Stimulated activated CD4-positive, alpha-beta T cell treated with anti-CD3 and anti-CD28 coated beads, Interleukin-12 subunit alpha, Interleukin-12 subunit beta, amount 100 ng/mL, for 48 hours (primary cell): ENCODE measurements at regions not wholly inside any gene's neighbourhood (a gene's known extent, or its start where the extent isn't known, plus 50 kb on each side); places are given as distances from the start of the nearest gene placed in this dataset.

Source experiments
- DNase-seq, 3 donors: peaks; one replicate each; pipeline ENCODE4 v3.0.0-alpha.2; 2020; ENCODE audit warnings: low read depth in 2 of 3, low spot score in 1 of 3

DNA sequence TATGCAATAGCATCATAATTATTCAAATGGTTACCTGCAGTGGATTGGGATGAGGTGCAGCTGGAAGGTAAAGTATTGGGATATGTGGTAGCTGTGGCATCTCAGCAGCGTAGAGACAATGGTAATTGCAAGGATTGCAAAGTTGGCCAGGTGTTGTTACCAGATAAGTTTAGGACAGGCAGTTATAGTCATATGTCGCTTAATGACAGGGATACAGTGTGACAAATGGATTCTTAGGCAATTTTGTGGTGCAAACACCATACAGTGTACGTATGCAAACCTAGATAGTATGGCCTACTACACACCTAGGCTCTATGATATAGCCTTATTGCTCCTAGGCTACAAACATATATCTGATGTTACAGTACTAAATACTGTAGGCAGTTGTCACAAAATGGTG, 163.5 kb upstream of the LYZL2 start:
- no peak for DNase-seq

GRCh38 chr10:30792025-30792424, 162.5 kb upstream of the LYZL2 start:
- DNase-seq: no peak

GRCh38 chr10:30791197-30791611, 161.7 kb upstream of the LYZL2 start:
- no peak for DNase-seq

DNA sequence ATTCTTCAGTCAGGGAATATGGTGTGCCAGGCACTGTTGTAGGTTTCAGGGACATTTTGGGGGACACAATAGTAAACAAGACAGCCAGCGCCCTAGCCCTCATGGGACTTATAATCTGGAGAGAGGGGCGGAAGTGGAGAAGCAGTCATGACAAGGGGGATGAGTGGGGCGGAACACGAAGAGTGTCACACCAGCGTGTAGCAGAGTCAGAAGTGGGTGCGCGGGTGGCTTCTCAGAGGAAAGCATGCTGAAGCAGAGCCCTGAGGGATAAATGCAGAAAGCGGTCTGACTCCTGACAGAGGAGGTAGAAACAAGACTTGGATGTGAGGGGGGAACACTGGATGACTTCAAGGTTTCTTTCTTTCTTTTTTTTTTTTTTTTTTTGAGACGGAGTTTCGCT, 160.3 kb upstream of the LYZL2 start:
- no peak for DNase-seq

DNA sequence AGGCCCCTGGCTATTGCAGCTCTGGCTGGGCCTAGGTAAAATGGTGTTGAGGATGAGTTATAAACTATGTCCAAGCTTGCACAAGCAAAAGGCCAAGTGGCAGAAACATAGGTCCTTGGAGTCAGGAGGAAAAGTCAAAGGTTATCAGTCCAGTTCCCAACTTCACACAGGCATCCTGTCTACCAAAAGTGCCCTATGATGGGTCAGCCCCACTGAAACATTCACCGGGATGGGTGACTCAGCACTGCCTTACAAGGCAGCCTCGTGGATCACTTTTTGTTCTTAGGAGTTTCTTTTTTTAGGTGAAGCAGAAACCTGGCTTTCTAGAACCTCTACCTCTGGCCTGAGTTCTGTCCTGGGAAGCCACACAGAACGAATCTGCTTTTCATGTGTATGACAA, 158.8 kb upstream of the LYZL2 start:
- no peak for DNase-seq

GRCh38 chr10:30786906-30787305, 157.4 kb upstream of the LYZL2 start:
- DNase-seq: no peak

DNA sequence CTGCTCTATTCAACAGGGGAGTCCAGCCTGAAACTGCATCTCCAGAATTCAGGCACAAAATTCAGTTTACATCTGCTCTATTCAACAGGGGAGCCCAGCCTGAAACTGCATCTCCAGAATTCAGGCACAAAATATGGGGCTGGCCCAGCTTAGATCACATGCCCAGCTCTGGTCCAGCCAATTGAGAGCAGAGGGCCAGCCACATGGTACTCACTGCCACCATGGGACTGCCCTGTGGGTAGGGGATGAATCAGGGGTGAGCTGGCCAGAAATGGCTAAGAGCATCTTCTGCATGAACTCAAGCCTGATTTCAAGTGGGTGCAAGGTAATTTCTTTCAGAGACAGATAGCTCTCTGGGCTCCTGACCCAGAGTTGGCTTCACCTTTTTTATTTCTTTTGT, 156.6 kb upstream of the LYZL2 start:
- DNase-seq: no peak

DNA sequence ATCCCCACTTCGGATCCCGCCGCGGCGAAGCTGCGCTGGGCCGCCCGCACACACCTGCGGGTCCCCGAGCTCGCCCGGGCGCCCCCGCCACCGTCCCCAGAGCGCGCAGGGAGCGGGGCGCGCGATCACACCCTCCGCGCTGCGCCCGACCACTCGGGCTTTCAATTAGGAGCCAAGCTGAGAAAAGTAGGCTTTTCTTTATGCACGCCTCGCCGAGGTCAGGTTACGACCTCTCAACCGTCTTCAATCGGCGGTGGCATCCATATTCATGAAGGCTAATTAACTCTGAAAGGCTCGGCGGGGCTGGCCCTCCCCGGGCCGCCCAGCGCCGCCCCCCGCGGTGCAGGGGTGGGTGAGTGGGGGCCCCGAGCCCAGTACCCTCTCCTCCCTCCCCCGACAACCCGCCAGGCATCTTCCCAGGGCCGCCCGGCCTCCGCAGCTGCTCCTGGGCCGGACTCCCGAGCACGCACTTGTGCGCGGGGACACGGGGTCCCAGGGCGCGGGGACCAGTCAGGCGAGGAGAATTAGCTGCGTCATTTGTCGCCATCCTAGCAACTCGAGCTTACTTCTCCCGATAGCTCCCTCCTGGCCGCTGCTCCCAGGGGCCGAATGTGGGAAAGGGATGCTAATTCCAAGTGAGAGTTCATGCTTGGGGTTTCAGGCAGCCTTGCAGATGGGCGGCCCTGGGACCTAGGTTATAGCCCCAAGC, 155.5 kb upstream of the LYZL2 start:
- DNase-seq: no peak

DNA sequence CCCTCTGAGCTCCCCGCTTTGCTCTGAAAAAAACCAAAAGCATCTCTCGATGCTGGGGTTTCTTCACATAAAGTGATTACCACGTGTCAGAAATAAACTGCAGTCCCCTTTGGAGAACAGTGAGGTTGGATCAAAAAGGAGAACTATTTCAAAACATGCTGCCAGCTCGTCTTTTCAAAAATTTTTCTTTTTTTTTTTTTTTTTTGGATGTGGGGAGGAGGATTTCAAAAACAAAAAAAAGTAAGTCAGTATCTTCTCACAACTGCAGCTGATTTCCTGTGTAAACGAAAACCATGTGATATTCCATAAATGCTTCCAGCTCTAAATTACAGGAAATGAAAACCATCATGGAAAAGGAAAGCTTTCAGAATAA, 155.0 kb upstream of the LYZL2 start:
- DNase-seq: no peak

DNA sequence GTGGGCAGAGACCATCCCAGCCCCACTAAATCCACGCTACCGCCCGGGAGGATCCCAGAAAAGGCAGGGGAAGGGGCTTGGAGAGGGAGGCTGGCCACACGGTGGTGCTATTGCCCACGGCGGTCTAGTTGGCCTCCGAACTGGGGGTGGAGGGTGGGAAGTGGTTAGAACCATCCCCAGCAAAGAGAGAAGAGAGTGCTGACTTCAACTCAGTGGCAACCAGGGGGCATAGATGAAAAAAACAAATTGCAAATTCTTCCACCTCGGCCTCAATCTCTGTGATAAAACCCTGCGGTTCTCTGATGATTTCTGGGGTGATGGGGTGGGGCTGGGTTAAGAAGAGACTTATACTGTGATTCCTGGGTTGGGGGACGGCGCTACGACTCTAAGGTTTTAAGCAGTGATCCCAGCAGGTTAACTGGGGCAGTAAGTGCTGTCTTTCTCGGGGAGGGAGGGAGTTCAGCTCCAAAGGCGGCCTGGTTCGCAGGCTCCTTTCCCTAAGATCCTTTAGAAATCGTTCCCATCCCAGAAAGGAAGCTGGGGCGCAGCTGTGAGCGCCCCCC, 154.5 kb upstream of the LYZL2 start:
- peak; percentile 66 to 78 (median 77) for DNase-seq

- DNase-seq: no peak
Observed at GRCh38 chr10:30782537-30783461, 153.2 kb upstream of the LYZL2 start.

DNA sequence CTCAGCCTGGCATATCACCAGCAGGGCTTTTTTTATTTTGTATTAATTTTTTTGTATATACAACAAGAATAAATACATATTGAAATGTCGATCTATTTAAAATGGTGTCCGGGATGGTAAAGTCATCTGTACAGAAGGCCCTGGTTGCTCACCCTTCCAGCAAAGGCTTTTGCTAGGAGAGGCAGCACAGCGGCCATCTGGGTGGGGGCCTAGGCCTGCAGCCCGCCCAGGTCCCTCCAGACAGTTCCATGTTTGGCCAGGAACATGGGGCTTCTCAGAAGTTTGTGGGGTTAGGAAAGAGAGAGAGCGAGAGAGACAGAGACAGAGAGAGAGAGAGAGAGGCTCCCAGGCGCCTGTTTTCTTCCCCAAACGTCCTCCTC, 152.6 kb upstream of the LYZL2 start:
- no peak for DNase-seq

DNA sequence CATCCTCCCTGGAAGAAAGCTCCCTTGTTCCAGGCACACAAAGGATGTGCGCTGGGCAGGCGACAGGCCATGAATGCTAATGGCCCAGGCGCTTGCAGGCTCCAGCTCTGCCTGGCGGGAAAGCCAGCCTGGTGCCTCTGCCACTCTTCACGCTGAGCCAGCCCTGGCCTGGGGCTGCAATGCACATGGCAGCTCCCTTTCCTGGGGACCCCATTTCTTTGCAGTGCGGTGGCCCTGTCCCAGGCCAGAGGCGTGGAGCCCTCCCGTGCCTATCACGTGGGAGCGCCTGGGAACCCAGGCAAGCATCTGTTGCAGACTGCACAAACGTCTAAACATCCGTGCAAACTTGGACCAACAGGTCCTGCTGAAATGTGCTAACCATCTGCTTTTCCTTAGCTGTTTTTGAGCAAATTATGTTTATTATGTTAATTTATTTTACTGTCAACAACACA, 152.1 kb upstream of the LYZL2 start:
- DNase-seq: no peak

DNA sequence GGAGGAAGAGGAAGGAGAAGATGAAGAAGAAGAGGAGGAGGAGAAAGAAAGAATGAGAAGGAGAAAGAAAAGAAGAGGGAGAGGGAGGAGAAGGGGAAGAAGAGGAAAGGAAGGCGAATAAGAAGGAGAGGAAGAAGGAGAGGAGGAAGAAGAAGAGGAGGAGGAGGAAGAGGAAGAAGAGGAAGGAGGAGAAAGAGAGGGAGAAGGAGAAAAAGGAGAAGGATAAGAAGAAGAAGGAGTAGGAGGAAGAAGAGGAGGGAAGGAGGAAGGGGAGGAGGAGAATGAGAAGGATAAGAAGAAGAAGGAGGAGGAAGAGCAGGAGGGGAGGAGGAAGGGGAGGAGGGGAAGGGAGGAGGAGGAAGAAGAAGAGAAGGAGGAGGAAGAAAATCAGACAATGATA, 149.2 kb upstream of the LYZL2 start:
- DNase-seq: no peak

GRCh38 chr10:30775779-30776591, 146.4 kb upstream of the LYZL2 start:
- DNase-seq: no peak

- DNase-seq: no peak
Observed at GRCh38 chr10:30774261-30774660, 144.7 kb upstream of the LYZL2 start.

DNA sequence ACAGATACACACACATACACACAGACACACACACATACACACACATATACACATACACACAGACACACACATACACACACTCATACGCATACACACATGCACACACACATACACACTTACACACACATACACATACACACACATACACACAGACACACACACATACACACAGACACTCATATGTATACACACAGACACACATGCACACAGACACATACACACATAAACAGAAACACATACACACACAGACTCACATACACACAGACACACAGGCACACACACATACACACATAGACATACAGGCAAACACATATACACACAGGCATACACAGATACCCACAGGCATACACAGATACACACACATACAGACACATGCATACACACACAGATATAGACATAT, 143.9 kb upstream of the LYZL2 start:
- DNase-seq: no peak

DNA sequence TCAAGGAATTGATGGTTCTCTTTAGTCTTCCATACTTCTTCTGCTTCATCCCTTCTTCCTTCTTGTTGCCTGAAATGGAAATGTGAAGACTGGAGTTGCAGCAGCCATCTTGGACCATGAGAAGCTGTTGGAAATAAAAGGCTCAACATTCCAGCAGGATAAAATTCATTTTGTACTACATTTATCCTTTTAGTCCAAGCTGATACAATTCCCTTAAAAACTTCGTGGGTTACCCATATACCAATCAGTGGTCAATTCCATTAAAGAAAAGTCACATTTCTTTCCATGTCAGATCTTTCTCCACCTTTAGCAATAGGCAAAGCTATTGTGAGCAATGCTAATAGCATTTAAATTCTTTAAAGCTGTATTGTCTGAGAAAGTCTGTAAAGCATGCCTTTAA, 141.3 kb upstream of the LYZL2 start:
- DNase-seq: no peak

GRCh38 chr10:30770229-30770628, 140.7 kb upstream of the LYZL2 start:
- DNase-seq: no peak

DNA sequence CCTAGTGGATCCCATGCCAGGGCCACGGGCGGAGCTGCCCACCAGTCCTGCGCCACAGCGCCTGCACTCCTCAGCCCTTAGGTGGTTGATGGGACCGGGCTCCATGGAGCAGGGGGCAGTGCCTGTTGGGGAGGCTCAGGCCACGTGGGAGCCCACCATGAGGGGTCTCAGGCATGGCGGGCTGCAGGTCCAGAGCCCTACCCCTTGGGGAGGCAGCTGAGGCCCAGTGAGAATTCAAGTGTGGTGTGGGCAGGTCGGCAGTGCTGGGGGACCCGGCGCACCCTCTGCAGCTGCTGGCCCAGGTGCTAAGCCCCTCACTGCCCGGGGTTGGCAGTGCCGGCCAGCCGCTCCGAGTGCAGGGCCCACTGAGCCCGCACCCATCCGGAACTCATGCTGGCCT, 139.8 kb upstream of the LYZL2 start:
- no peak for DNase-seq

GRCh38 chr10:30765616-30766015, 136.1 kb upstream of the LYZL2 start:
- no peak for DNase-seq
